Fibroblast of lung (primary cell): ENCODE measurements at regions not wholly inside any gene's neighbourhood (a gene's known extent, or its start where the extent isn't known, plus 50 kb on each side); places are given as distances from the start of the nearest gene placed in this dataset.

Source experiments
- DNase-seq, 2 donors: peaks; one replicate each; pipeline versions ENCODE4 v3.0.0 to v3.0.0-alpha.2; 2010; ENCODE audit warnings: low read depth in 2 of 2
- H2AFZ ChIP-seq: 2 replicates; pipeline ENCODE4 v1.5.1; 2012; ENCODE audit warnings: low read length, control low read depth, inconsistent platforms
- H3K27ac ChIP-seq: 2 replicates; pipeline ENCODE4 v1.5.1; 2011; ENCODE audit warnings: low read length, control low read depth; ENCODE audit not compliant: insufficient read depth
- H3K27me3 ChIP-seq: 2 replicates; pipeline ENCODE4 v1.5.1; 2011; ENCODE audit warnings: mild to moderate bottlenecking, low read length; ENCODE audit not compliant: control insufficient read depth, insufficient read depth
- H3K36me3 ChIP-seq: 2 replicates; pipeline ENCODE4 v1.5.1; 2011; ENCODE audit warnings: low read length; ENCODE audit not compliant: control insufficient read depth, insufficient read depth
- H3K4me1 ChIP-seq: 2 replicates; pipeline ENCODE4 v1.5.1; 2011; ENCODE audit warnings: low read length; ENCODE audit not compliant: control insufficient read depth, insufficient read depth; ENCODE audit errors: extremely low read depth
- H3K4me2 ChIP-seq: 2 replicates; pipeline ENCODE4 v1.5.1; 2011; ENCODE audit warnings: low read length, control low read depth; ENCODE audit not compliant: insufficient read depth; ENCODE audit errors: extremely low read depth
- H3K4me3 ChIP-seq, 4 experiments: fragments of 200-600 bp in 1 of 4; sonication (generic) in 1 of 4; replicated peaks in 1 of 4; 2 replicates each; pipeline ENCODE4 v1.5.1; 2011 to 2016; ENCODE audit warnings: low read length in 4 of 4, low read depth in 3 of 4, mild to moderate bottlenecking in 3 of 4, control low read depth in 2 of 4, inconsistent platforms in 1 of 4, mixed read lengths in 1 of 4; ENCODE audit not compliant: insufficient read depth in 1 of 4; ENCODE audit errors: control extremely low read depth in 1 of 4
- H3K79me2 ChIP-seq: 2 replicates; pipeline ENCODE4 v1.5.1; 2012; ENCODE audit warnings: mild to moderate bottlenecking, low read length, inconsistent platforms; ENCODE audit not compliant: control insufficient read depth, insufficient read depth
- H3K9ac ChIP-seq: 2 replicates; pipeline ENCODE4 v1.5.1; 2011; ENCODE audit warnings: mild to moderate bottlenecking, low read length, control low read depth; ENCODE audit not compliant: insufficient read depth
- H3K9me3 ChIP-seq: 2 replicates; pipeline ENCODE4 v1.5.1; 2012; ENCODE audit warnings: low read depth, low read length; ENCODE audit not compliant: control insufficient read depth, insufficient read depth
- H4K20me1 ChIP-seq: 2 replicates; pipeline ENCODE4 v1.5.1; 2011; ENCODE audit warnings: low read length; ENCODE audit not compliant: control insufficient read depth, insufficient read depth; ENCODE audit errors: extremely low read depth
- CTCF ChIP-seq, 2 donors: IDR thresholded peaks in 1 of 2; conservative IDR thresholded peaks in 1 of 2; 1 replicate in 1 of 2; 2 replicates in 1 of 2; pipeline ENCODE4 v1.5.1; 2011 to 2012; ENCODE audit warnings: low read length in 2 of 2, control low read depth in 1 of 2, inconsistent platforms in 1 of 2, low read depth in 1 of 2, mild to moderate bottlenecking in 1 of 2
- EZH2 ChIP-seq: IDR thresholded peaks from 2 replicates; pipeline ENCODE4 v1.5.1; 2012; ENCODE audit warnings: low read length, control low read depth, mild to moderate bottlenecking; ENCODE audit errors: missing control alignments

- Histone ChIP-seq H3K4me1 (no peaks in the 10 kb centered on the region), H3K9ac (no peak overlapping the region), H3K27ac (no peak overlapping the region), H4K20me1 (no peaks in the 10 kb centered on the region), H3K27me3 (no peaks in the 10 kb centered on the region), H3K9me3 (no peaks in the 10 kb centered on the region), H3K4me2 (no peak overlapping the region), H2AFZ (no peak overlapping the region), H3K79me2 (no peaks in the 10 kb centered on the region), H3K36me3 (no peaks in the 10 kb centered on the region), H3K4me3 (no peak overlapping the region)
- DNase-seq = no peak
- TF ChIP-seq CTCF (conservative IDR thresholded peaks at IDR 0.05 in 1 of 2, IDR thresholded peaks at IDR 0.05 in 1 of 2; ENCODE audit: low read depth in 1 of 2, low read length in 2 of 2) (no peak), EZH2 (no peak)
Observed at GRCh38 chr20:60901831-60902230, 350.2 kb upstream of the CDH4 start.

- Histone ChIP-seq H3K9ac (no peak overlapping the region), H3K9me3 (no peaks in the 10 kb centered on the region), H3K4me3 (no peak overlapping the region), H3K79me2 (no peaks in the 10 kb centered on the region), H3K27me3 (no peaks in the 10 kb centered on the region), H3K27ac (no peak overlapping the region), H3K4me2 (no peak overlapping the region), H2AFZ (no peak overlapping the region), H4K20me1 (no peaks in the 10 kb centered on the region), H3K36me3 (no peaks in the 10 kb centered on the region), H3K4me1 (no peaks in the 10 kb centered on the region)
- TF ChIP-seq EZH2 = no peak
- TF ChIP-seq CTCF (conservative IDR thresholded peaks at IDR 0.05 in 1 of 2, IDR thresholded peaks at IDR 0.05 in 1 of 2; ENCODE audit: low read depth in 1 of 2, low read length in 2 of 2) = no peak
- DNase-seq = no peak
Observed at GRCh38 chr20:60903325-60903971, 348.6 kb upstream of the CDH4 start.

- Histone ChIP-seq H3K4me3 (no peak overlapping the region), H3K36me3 (no peaks in the 10 kb centered on the region), H3K9me3 (no peaks in the 10 kb centered on the region), H3K79me2 (no peaks in the 10 kb centered on the region), H4K20me1 (no peaks in the 10 kb centered on the region), H3K9ac (no peak overlapping the region), H2AFZ (no peak overlapping the region), H3K27me3 (no peaks in the 10 kb centered on the region), H3K4me2 (no peak overlapping the region), H3K4me1 (no peaks in the 10 kb centered on the region), H3K27ac (no peak overlapping the region)
- no peak for DNase-seq
- TF ChIP-seq CTCF (conservative IDR thresholded peaks at IDR 0.05 in 1 of 2, IDR thresholded peaks at IDR 0.05 in 1 of 2; ENCODE audit: low read depth in 1 of 2, low read length in 2 of 2) = no peak
- TF ChIP-seq EZH2 = no peak
Observed at GRCh38 chr20:60904730-60905129, 347.3 kb upstream of the CDH4 start.
